NB4 (cell line): ENCODE measurements at regions not wholly inside any gene's neighbourhood (a gene's known extent, or its start where the extent isn't known, plus 50 kb on each side); places are given as distances from the start of the nearest gene placed in this dataset.

Source experiments
- POLR2A ChIP-seq: IDR thresholded peaks from 2 replicates; pipeline ENCODE4 v1.6.1; 2011; ENCODE audit warnings: mild to moderate bottlenecking; ENCODE audit not compliant: insufficient read length; ENCODE audit errors: extremely low read depth
- TF ChIP-seq, protein P1 (sequence below): IDR thresholded peaks from one replicate; pipeline ENCODE4 v1.5.1; 2012; ENCODE audit warnings: low read depth, low read length

GRCh38 chr5:104111632-104112031 lies 549.0 kb upstream of the NUDT12 start:
- TF ChIP-seq, protein P1, sequence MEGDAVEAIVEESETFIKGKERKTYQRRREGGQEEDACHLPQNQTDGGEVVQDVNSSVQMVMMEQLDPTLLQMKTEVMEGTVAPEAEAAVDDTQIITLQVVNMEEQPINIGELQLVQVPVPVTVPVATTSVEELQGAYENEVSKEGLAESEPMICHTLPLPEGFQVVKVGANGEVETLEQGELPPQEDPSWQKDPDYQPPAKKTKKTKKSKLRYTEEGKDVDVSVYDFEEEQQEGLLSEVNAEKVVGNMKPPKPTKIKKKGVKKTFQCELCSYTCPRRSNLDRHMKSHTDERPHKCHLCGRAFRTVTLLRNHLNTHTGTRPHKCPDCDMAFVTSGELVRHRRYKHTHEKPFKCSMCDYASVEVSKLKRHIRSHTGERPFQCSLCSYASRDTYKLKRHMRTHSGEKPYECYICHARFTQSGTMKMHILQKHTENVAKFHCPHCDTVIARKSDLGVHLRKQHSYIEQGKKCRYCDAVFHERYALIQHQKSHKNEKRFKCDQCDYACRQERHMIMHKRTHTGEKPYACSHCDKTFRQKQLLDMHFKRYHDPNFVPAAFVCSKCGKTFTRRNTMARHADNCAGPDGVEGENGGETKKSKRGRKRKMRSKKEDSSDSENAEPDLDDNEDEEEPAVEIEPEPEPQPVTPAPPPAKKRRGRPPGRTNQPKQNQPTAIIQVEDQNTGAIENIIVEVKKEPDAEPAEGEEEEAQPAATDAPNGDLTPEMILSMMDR, result no peak
- TF ChIP-seq POLR2A, result no peak
